Esophagus mucosa (tissue), 1 donor: ENCODE measurements at regions not wholly inside any gene's neighbourhood (a gene's known extent, or its start where the extent isn't known, plus 50 kb on each side); places are given as distances from the start of the nearest gene placed in this dataset.

Source experiments
- ATAC-seq: fragments of 200-7000 bp; cut with Tn5 transposase; one replicate; pipeline ENCODE4 v1.9.1; 2020
- donor health status: DM: yes; HTN: yes; CAD: no.

GRCh38 chr9:86557918-86558317, 203.7 kb upstream of the TUT7 start:
- ATAC-seq: no peak

- ATAC-seq: peak; percentile 98
Observed at GRCh38 chr9:86557063-86557766, 203.0 kb upstream of the TUT7 start.

GRCh38 chr9:86555661-86556060, 201.5 kb upstream of the TUT7 start:
- no peak for ATAC-seq

- ATAC-seq: no peak
Observed at GRCh38 chr9:86550401-86550800, 196.2 kb upstream of the TUT7 start.

GRCh38 chr9:86549920-86550319, 195.7 kb upstream of the TUT7 start:
- no peak for ATAC-seq

GRCh38 chr9:86549401-86549811, 195.2 kb upstream of the TUT7 start:
- ATAC-seq: no peak

- ATAC-seq: no peak
Observed at GRCh38 chr9:86548220-86548619, 194.0 kb upstream of the TUT7 start.

- no peak for ATAC-seq
Observed at GRCh38 chr9:86547571-86547970, 193.4 kb upstream of the TUT7 start.

- no peak for ATAC-seq
Observed at GRCh38 chr9:86546712-86547111, 192.5 kb upstream of the TUT7 start.

- no peak for ATAC-seq
Observed at GRCh38 chr9:86545090-86545489, 190.9 kb upstream of the TUT7 start.

- ATAC-seq: no peak
Observed at GRCh38 chr9:86541014-86541570, 186.9 kb upstream of the TUT7 start.

GRCh38 chr9:86535406-86535915, 181.3 kb upstream of the TUT7 start:
- no peak for ATAC-seq

GRCh38 chr9:86534572-86535258, 180.5 kb upstream of the TUT7 start:
- no peak for ATAC-seq

GRCh38 chr9:86531971-86532640, 177.9 kb upstream of the TUT7 start:
- ATAC-seq: no peak

GRCh38 chr9:86531273-86531970, 177.2 kb upstream of the TUT7 start:
- no peak for ATAC-seq

- peak; percentile 95 for ATAC-seq
Observed at GRCh38 chr9:86529496-86530275, 175.5 kb upstream of the TUT7 start.

- ATAC-seq: no peak
Observed at GRCh38 chr9:86526021-86526420, 171.8 kb upstream of the TUT7 start.

- no peak for ATAC-seq
Observed at GRCh38 chr9:86525182-86525581, 171.0 kb upstream of the TUT7 start.

GRCh38 chr9:86521977-86522376, 167.8 kb upstream of the TUT7 start:
- no peak for ATAC-seq

GRCh38 chr9:86521322-86521721, 167.1 kb upstream of the TUT7 start:
- ATAC-seq: no peak

- no peak for ATAC-seq
Observed at GRCh38 chr9:86519066-86519615, 164.9 kb upstream of the TUT7 start.

GRCh38 chr9:86517475-86517874, 163.3 kb upstream of the TUT7 start:
- ATAC-seq: no peak
